ENCODE measurements at regions not wholly inside any gene's neighbourhood (a gene's known extent, or its start where the extent isn't known, plus 50 kb on each side); places are given as distances from the start of the nearest gene placed in this dataset.

GRCh38 chr13:73879346-73880015 lies 254.7 kb downstream of the KLF12 start:
- no peak overlapping the region for H3K4me3 ChIP-seq (ENCODE audit: low read depth, low read length)
- TF ChIP-seq CTCF (IDR thresholded peaks at IDR 0.05; ENCODE audit: borderline replicate concordance, insufficient read depth, low read depth, low read length) = no peak

- no peak for TF ChIP-seq CTCF (IDR thresholded peaks at IDR 0.05; ENCODE audit: borderline replicate concordance, insufficient read depth, low read depth, low read length)
- H3K4me3 ChIP-seq (ENCODE audit: low read depth, low read length) = no peak overlapping the region
Observed at GRCh38 chr13:73877399-73877798, 256.8 kb downstream of the KLF12 start.

GRCh38 chr13:73876323-73876722 lies 257.9 kb downstream of the KLF12 start:
- no peak overlapping the region for H3K4me3 ChIP-seq (ENCODE audit: low read depth, low read length)
- no peak for TF ChIP-seq CTCF (IDR thresholded peaks at IDR 0.05; ENCODE audit: borderline replicate concordance, insufficient read depth, low read depth, low read length)

- TF ChIP-seq CTCF (IDR thresholded peaks at IDR 0.05; ENCODE audit: borderline replicate concordance, insufficient read depth, low read depth, low read length) = no peak
- H3K4me3 ChIP-seq (ENCODE audit: low read depth, low read length) = no peak overlapping the region
Observed at GRCh38 chr13:73873940-73874830, 260.0 kb downstream of the KLF12 start.

GRCh38 chr13:73872397-73872796 lies 261.8 kb downstream of the KLF12 start:
- TF ChIP-seq CTCF (IDR thresholded peaks at IDR 0.05; ENCODE audit: borderline replicate concordance, insufficient read depth, low read depth, low read length) = no peak
- H3K4me3 ChIP-seq (ENCODE audit: low read depth, low read length) = no peak overlapping the region

GRCh38 chr13:73870970-73871935 lies 263.0 kb downstream of the KLF12 start:
- TF ChIP-seq CTCF (IDR thresholded peaks at IDR 0.05; ENCODE audit: borderline replicate concordance, insufficient read depth, low read depth, low read length) = no peak
- H3K4me3 ChIP-seq (ENCODE audit: low read depth, low read length) = no peak overlapping the region

All from GM12875 (cell line).